Hematopoietic multipotent progenitor cell treated with erythropoietin and hydrocortisone succinate and interleukin-3 and kit ligand, for 8 days (in vitro differentiated cells): ENCODE measurements at regions not wholly inside any gene's neighbourhood (a gene's known extent, or its start where the extent isn't known, plus 50 kb on each side); places are given as distances from the start of the nearest gene placed in this dataset.
"Not testable (repeated sequence)": the region's sequence is repeated elsewhere in the genome, so short reads cannot be mapped to it uniquely, and the experiment has no call there.

Source experiments
- DNase-seq: peaks from one replicate; pipeline ENCODE4 v3.0.0-alpha.2; 2015

- no peak for DNase-seq
These were observed 433.8 kb downstream of the PLPP3 start for GRCh38 chr1:56145581-56145980.

- DNase-seq, result no peak
These were observed 437.1 kb downstream of the PLPP3 start for GRCh38 chr1:56142301-56142700.

- no peak for DNase-seq
These were observed 439.5 kb downstream of the PLPP3 start for GRCh38 chr1:56139836-56140235.

- DNase-seq, result peak; percentile 73
These were observed 441.6 kb downstream of the PLPP3 start for GRCh38 chr1:56137521-56138505.

- no peak for DNase-seq
These were observed 442.3 kb downstream of the PLPP3 start for GRCh38 chr1:56137090-56137489.

- no peak for DNase-seq
These were observed 443.6 kb downstream of the PLPP3 start for GRCh38 chr1:56135864-56136147.

GRCh38 chr1:56135069-56135863 lies 444.1 kb downstream of the PLPP3 start:
- no peak for DNase-seq

- DNase-seq, result no peak
These were observed 445.6 kb downstream of the PLPP3 start for GRCh38 chr1:56133522-56134472.

- DNase-seq, result peak; percentile 87
These were observed 446.8 kb downstream of the PLPP3 start for GRCh38 chr1:56132520-56132919.

- DNase-seq, result no peak
These were observed 449.5 kb downstream of the PLPP3 start for GRCh38 chr1:56129837-56130236.

GRCh38 chr1:56125316-56125715 lies 454.0 kb downstream of the PLPP3 start:
- DNase-seq, result no peak

GRCh38 chr1:56123826-56124225 lies 455.5 kb downstream of the PLPP3 start:
- DNase-seq, result no peak

GRCh38 chr1:56123421-56123820 lies 455.9 kb downstream of the PLPP3 start:
- no peak for DNase-seq

GRCh38 chr1:56120021-56120420 lies 459.3 kb downstream of the PLPP3 start:
- DNase-seq, result no peak

- DNase-seq, result not testable (repeated sequence)
These were observed 460.7 kb downstream of the PLPP3 start for GRCh38 chr1:56118676-56119075.

GRCh38 chr1:56115701-56116100 lies 463.7 kb downstream of the PLPP3 start:
- peak; percentile 52 for DNase-seq

GRCh38 chr1:56113679-56114078 lies 465.7 kb downstream of the PLPP3 start:
- no peak for DNase-seq

- no peak for DNase-seq
These were observed 472.1 kb downstream of the PLPP3 start for GRCh38 chr1:56107275-56107638.

- DNase-seq, result no peak
These were observed 472.7 kb downstream of the PLPP3 start for GRCh38 chr1:56106531-56107274.

GRCh38 chr1:56105397-56105796 lies 474.0 kb downstream of the PLPP3 start:
- DNase-seq, result no peak

GRCh38 chr1:56099766-56100265 lies 479.5 kb downstream of the PLPP3 start:
- no peak for DNase-seq

GRCh38 chr1:56098946-56099345 lies 480.4 kb downstream of the PLPP3 start:
- DNase-seq, result no peak
